HG03469 (cell line): ENCODE measurements at regions not wholly inside any gene's neighbourhood (a gene's known extent, or its start where the extent isn't known, plus 50 kb on each side); places are given as distances from the start of the nearest gene placed in this dataset.

Source experiments
- ATAC-seq: cut with Tn5 transposase; IDR thresholded peaks from one replicate; pipeline ENCODE4 v1.9.1; 2021; ENCODE audit warnings: mild to moderate bottlenecking, moderate library complexity, moderate number of reproducible peaks; ENCODE audit not compliant: unreplicated experiment

DNA sequence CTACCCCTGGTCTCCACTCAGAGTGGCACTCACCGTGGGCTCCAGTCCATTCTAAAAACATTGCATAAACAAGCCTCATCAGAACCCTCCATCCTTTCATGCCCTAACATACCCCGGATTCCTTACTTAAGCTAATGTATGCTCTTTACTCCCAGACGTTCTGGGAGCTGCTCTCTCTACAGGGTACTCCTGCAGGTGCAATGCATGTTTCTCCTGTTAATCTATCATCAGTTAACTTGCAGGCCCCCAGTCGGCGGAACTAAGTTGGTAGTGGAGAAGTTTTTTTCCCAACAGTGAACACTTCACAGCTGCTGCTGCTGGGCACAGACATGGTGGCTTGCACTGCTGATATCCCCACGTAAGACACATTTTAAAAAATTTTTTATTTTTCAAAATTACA lies 161.6 kb upstream of the FAT1 start:
- ATAC-seq: no peak

DNA sequence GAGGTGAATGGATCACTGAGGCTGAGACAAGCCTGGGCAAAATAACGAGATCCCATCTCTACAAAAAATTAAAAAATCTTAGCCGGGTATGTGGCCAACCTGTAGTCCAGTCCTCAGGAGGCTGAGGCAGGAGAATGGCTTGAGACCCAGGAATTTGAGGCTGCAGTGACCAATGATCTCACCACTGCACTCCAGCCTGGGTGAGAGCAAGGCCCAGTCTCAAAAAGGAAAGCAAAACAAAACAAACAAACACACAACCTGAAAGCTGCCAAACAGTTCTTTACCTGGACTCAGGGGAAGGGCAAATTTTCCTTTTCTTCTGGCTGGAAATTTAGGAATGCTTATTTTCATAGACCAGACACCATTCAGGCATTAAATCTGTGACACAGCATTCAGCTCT lies 163.1 kb upstream of the FAT1 start:
- ATAC-seq: no peak

DNA sequence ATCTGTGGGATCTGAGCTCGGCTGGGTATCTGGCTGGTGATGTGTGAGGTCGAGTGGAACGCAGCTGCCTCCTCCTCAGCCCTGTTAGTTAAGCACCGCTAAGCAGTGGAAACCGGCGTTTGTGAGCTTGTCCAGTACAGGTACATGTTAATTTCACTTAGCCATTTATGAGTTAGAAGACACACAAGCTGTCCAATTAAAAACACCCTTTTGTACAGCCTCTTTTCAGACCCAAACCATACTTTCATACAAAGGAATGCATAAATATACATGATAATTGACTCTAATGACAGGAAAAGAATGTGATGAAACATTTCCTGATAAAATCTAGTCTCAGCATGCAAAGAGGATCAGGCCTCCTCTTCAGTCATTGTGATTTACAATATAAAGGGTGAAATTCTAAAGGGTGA lies 163.6 kb upstream of the FAT1 start:
- ATAC-seq: no peak

DNA sequence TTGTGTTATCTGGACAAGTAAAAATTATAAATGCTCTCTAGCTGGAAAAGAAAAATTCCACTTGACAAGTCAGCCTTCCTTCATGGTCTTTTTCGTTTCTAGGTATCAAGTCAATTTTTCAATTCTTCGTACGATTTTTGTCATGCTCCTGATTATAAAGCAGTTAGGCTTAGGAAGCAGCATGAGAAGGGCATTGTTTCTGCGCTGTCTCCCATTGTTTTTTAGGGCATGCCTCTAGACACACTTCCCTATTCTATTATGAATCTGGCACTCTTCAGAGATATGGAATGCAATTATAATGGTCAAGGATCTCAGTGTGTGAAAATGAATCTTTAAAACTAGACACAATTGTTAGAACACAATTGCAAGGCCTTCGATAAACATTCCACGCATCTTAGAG lies 164.1 kb upstream of the FAT1 start:
- ATAC-seq: no peak

DNA sequence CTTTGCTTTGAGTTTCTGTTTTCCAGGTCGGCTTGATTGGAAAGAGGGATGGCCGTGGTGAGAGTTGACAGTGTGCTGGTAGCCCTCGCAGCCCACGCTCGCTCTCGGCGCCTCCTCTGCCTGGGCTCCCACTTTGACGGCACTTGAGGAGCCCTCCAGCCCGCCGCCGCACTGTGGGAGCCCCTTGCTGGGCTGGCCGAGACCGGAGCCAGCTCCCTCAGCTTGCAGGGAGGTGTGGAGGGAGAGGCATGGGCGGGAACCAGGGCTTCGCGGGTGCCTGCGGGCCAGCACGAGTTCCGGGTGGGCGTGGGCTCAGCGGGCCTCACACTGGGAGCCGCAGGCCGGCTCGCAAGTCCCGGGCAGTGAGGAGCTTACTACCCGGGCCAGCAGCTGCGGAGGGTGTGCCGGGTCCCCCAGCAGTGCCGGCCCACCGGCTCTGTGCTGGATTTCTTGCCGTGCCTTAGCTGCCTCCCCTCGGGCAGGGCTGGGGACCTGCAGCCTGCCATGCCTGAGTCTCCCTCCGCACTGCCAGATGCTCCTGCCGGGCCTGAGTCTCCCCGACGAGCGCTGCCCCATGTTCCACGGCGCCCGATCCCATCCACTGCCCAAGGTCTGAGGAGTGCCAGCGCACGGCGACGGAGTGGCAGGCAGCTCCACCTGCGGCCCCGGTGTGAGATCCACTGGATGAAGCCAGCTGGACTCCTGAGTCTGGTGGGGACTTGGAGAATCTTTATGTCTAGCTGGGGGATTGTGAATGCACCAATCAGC lies 166.4 kb upstream of the FAT1 start:
- no peak for ATAC-seq

DNA sequence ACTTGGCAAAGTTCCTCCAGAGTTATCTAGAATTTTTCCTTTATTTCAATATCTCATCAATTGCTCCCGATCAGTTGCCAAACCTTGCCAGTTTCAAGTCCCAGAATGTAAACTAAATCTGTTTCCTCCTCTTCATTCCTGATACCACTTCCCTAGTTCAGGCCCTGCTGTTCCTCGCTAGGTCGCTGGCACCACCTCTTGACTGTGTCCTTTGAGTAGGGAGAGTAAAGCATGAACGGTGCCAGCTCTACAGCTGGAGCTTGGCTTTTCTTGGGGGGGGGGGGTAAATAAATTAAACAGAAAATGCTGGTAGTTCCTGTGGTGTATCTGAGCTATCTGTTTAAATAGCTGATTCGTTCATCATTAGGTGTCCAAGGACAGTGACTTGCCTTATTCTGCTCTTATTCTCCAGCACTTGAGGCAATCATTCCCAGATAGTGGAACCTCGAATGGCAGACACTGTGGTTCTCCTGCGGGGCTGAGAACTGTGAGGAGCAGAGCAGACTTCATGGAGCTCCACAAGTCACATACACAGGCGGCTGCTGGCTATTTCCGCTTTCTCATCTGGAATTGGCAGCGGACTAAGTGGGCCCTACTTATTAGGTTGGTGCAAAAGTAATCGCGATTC lies 168.3 kb upstream of the FAT1 start:
- ATAC-seq: no peak

DNA sequence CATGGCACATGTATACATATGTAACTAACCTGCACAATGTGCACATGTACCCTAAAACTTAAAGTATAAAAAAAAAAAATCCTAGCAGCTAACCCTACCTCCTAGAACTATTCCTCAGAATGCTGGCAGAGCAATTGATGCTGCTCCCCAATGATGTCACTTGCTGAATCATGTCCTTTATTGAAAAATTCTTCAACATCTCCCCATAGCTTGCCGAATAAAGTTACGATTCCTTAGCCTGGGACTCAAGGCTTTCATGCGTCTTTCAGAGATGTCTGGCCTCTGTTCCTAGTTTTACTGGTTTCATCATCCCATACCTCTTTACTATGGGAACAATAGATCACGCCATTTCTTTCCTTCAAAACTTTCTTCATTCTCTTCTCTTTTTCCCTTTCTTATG lies 174.7 kb upstream of the FAT1 start:
- ATAC-seq: no peak

DNA sequence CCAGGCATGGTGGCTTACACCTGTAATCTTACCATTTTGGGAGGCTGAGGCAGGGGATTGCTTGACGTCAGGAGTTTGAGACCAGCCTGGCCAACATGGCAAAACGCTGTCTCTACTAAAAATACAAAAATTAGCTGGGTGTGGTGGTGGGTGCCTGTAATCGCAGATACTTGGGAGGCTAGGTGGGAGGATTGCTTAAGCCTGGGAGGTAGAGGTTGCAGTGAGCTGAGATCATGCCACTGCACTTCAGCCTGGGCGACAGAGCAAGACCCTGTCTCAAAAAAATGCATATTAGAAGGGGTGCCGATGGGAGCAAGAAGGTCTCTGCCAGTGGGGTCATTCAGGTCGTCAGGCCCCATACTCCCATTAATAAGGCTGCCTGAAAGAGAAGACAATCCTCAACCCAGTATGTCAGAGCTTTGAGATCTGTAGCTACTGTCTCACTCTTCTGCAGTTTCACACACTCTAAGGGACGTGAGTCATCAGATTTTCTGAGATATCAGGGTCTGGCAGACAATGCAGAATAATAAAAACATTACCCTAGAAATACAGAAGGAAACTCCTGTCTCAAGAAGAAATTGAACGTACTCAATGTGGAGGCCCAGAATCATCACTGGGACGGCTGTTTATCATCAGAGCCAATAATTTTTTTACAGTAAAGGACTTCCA lies 176.7 kb upstream of the FAT1 start:
- ATAC-seq: no peak

DNA sequence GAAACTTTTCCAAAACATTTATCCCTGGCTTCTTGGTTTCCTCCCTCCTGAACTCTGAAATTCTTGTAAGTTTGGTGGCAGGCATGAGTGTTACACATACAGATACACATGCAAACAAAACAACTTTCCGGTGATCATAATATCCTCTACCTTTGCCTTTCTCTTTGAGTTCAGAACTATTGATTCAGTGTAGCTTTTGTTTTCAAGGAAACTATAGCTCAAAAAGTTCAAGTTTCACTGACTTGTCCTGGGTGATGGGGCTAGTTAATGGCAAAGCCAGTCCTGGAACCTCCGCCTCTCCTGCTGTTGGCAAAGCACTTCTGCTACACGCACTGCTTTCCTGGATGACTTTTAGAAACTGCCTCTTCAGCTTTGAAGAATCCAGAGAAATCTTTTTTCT lies 177.3 kb upstream of the FAT1 start:
- ATAC-seq: no peak

DNA sequence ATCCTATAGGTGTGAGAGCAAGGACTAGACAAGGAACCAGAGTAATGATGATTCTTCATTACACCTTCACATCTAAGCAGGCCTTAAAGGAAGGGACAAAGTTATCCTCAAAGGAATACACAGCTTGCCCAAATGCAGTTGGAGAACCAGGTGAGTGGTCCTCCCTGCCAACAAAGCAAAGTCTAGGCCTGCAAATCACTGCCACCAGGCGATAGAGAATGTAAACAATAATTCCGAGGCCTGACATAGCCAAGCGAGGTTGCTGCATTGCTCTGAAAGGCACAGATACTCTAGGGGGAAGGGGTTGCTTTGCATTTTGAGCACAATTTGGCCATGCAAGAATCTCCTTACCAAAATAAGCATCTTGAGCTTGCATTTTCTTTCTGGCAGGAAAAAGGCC lies 178.2 kb upstream of the FAT1 start:
- no peak for ATAC-seq

DNA sequence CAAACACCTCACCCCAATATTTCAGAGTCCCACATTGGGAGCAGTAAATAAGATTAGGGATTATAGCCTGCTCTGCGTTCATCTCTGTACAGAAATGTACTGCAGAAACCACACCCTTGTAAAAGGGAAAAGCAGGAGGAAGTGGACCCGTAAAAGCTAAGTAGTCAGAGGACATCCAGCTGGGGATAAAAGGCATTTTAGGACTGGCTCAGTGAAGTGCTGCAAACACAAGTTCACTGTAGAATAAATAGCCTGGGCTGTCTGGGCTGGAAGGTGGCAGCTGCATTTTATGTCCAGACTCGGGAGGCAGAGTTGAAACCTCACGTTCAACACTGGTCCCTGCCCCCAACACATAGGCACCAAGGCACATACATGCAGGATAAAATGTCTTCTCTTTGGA lies 178.7 kb upstream of the FAT1 start:
- ATAC-seq: no peak

DNA sequence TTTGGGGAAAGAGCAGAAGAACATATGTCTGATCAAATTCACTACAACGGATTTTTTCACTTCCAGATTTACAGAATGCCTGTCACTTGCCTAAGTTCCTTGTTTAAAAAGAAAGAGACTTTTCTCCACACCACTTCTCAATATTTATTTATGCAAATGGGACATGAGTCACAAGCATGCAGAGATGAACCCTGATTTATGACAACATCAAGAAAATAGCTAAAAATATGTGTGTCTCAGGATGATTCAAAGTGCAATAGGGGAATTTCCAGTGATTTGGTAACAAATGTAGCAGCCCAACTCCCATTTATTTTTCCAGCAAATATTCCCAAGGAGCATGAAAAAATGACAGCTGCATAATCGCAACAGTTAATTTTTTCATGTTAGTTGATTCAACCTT lies 180.4 kb upstream of the FAT1 start:
- ATAC-seq: no peak

DNA sequence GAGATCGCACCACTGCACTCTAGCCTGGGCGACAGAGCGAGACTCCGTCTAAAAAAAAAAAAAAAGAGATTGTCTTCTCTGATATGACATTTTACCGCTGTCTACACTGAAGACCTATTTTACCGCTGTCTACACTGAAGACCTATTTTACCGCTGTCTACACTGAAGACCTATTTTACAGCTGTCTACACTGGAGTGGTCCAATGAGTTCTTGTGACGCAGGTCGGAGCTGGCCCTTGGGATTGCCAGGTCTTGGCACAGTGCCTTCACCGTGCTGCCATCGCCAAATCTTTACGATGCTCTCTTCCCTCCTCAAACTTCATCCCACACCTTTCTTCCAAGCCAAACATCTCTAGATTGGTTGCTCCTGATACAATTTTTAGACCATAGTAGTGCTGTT lies 183.1 kb upstream of the FAT1 start:
- ATAC-seq: no peak

DNA sequence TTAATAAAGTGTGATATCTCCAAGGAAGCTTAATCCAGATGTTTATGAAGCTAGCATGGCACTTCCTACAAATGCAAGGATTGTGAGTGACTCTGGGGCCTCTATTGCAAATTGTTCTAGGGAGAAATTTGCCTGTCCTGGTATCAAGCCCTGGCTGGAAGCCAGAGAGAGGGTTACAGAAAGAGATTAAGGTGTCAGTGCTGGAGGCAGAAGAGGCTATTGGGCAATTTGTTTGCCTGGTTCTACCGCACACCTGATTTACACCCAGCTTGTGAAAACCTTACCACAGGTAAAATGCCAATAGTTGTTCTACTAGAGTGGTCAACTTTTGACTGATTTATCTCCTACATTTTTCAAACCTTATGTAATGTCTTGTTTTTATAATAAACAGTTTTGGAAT lies 186.7 kb upstream of the FAT1 start:
- ATAC-seq: no peak

DNA sequence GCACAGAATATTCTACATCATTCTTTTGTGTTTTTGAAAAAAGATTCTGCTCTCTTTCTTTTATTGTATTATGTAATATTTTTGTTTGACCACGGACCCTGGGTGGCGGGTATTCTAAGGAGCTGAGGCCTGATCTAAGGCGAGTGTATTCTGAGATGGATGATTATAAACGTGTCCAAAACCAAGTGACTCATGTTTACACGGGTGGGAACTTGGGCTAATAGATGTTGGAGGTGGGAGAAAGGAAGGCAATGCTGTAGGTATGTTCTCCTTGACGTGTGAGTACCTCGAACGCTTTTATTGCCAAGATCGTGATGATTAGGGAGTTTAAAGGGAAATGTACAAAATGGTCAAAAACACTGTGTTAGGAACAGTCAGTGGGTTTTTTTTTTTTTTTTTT lies 188.9 kb upstream of the FAT1 start:
- ATAC-seq: no peak

DNA sequence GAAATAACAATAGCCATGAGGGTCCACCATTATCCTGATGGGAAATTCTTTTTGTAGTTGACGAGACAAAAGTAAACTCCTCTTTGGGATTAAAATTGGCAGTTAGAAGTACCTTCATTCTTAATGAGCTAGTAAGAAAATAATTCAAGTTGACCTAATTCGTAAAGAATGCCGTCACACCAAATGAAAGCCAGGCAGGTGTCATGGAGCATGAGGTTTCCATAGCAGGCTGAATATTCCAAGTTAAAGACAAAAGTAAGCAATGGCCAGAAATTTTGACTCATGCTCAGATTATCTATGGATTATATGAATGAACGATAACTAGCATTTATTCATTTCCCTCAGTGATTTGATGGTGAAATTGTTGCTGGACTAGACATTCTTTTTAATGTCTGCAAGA lies 192.2 kb upstream of the FAT1 start:
- no peak for ATAC-seq

DNA sequence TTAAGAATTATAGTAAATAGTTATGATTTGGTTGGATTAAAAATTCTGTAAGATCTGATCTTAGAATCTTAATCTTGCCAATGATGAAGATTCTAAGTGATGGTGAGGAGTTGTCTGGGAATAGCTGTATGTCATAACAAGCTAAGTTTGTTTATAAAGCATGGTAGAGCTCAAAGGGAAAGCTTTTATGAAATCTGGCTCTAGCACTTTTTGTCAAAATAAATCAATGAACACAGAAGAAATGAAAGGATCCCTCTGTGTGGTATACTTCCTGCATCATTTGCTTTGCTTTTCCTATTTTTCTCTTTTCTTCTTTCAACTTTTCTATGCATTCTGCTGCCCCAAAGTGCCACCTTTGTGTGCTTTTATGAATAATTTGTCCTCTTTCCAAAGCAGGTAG lies 193.5 kb upstream of the FAT1 start:
- no peak for ATAC-seq

DNA sequence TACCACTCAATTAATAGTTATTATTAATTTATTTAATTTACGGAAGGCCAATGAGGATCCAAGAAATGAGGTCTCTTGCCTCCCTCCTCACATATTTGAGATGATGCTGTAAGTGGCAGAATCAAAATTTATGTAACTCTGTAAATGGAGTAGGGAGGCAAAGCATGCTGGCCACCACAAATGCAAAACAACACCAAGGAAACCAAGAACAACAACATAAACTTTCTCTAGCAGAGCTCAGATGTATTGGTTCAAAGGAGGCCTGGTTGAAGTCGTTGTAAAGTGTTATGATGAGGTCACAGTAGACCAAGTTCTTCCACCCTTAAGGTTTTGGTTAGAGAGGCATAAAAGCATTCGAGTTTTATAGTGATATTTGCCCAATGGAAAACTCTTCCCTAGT lies 194.8 kb upstream of the FAT1 start:
- no peak for ATAC-seq

DNA sequence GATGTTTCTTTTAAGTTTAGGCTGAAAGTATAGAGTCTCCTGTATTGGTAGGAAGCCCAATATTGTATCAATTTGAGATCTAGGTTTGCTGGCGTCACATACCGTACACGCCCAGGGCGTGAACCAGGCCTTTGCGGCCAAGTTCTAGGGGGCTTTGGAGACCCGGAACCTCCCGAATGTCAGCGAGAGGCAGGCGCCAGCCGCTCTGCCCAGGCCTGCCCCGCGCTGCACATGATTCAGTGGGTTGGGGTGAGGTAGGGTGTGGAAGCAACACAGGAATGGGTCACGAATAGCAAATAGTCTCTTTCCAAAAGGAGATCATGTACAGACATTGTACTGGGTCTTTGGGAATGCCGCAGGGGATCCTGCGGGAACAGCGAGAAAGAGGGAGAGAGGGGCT lies 195.7 kb upstream of the FAT1 start:
- ATAC-seq: no peak

DNA sequence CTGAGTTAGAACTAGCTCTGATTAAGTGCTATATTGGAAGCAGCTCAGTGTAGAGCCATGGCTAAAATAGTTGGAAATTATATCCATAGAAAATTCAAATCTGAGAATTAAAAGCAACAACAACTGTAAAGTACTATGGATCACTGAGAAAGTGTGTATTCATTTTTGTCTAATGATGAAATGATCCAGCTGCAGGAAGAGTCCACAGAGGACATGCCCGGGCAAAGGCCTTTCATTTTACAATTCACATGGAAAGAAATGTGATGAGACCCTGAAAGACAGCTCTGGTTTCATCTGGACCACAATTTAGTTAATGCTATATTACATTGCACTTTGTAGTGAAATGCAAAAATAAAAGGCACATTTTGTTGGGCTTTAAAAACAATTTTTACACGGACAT lies 196.8 kb upstream of the FAT1 start:
- no peak for ATAC-seq

DNA sequence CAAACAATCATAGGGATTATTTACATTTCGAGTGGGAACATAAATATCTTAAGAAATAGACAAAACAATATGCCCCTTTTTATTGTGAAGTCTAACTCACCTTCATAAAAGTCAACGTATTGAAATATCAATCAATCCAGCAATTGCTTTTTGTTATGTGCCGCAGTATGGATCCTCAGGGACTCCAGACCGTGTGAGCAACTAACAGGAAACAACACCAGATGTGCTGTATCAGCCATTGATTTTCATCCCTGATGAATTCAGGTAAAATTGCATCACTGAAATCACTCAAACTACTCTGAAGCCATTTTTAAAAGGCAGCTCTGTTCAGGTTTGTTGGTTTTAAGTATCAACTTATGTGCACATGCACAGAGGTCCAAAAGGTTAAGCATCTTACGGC lies 197.3 kb upstream of the FAT1 start:
- no peak for ATAC-seq

DNA sequence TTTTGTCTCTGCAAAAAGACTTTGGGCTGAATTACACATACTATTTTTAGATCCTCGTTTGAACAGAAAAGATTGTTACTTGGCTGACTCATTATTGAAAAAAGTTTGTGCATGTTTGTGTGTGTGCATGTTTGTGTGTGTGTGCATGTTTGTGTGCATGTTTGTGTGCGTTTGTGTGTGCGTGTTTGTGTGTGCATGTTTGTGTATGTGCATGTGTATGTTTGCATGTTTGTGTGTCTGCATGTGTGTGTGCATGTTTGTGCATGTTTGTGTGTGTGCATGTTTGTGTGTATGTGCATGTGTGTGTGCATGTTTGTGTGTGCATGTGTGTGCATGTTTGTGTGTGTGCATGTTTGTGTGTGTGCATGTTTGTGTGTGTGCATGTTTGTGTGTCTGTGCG lies 201.1 kb upstream of the FAT1 start:
- ATAC-seq: no peak
